ENCODE measurements at regions not wholly inside any gene's neighbourhood (a gene's known extent, or its start where the extent isn't known, plus 50 kb on each side); places are given as distances from the start of the nearest gene placed in this dataset.

- Histone ChIP-seq H3K4me1 (ENCODE audit: control insufficient read depth in 1 of 2, low read depth in 2 of 2) (peaks cover 8 to 14% of the 10 kb centered on the region in 2 donors), H3K27ac (no peak overlapping the region), H3K4me3 (no peak overlapping the region), H3K36me3 (no peaks in the 10 kb centered on the region), H3K9me3 (no peaks in the 10 kb centered on the region), H3K27me3 (replicated peaks; ENCODE audit: insufficient read depth) (no peaks in the 10 kb centered on the region)
- ATAC-seq (ENCODE audit: insufficient number of reproducible peaks, low FRiP score, low read depth) (no peak), DNase-seq (ENCODE audit: low spot score) (no peak)
- no peak for TF ChIP-seq CTCF (IDR thresholded peaks at IDR 0.05)
These were observed 574.0 kb downstream of the NTRK3 start for GRCh38 chr15:87682527-87682926.

DNA sequence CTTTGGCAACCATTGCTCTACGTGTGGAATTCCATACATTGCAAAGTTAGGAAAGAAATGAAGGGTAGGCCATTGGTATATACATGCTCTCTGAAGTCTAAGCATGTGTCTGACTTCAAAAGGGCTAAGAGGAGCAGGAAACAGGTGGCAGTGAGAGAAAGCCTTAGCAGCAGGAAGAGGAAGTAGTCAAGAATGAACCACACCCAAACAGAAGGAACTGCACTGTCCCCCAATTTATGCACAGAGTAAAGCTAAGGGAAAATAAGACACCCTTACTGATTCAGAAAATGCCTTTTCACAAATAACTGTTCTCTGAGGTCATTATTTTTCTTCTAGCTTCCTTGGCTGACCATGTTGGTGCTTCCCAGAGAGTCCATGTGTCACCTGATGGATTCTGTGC is 575.4 kb downstream of the NTRK3 start:
- Histone ChIP-seq H3K9me3 (no peaks in the 10 kb centered on the region), H3K4me3 (no peak overlapping the region), H3K27ac (no peak overlapping the region), H3K4me1 (ENCODE audit: control insufficient read depth in 1 of 2, low read depth in 2 of 2) (peaks cover 7 to 8% of the 10 kb centered on the region in 2 donors), H3K36me3 (no peaks in the 10 kb centered on the region), H3K27me3 (replicated peaks; ENCODE audit: insufficient read depth) (no peaks in the 10 kb centered on the region)
- TF ChIP-seq CTCF (IDR thresholded peaks at IDR 0.05): no peak
- no peak for ATAC-seq (ENCODE audit: insufficient number of reproducible peaks, low FRiP score, low read depth)
- no peak for DNase-seq (ENCODE audit: low spot score)

GRCh38 chr15:87680208-87680607 is 576.3 kb downstream of the NTRK3 start:
- Histone ChIP-seq H3K27ac (no peak overlapping the region), H3K36me3 (no peaks in the 10 kb centered on the region), H3K4me3 (no peak overlapping the region), H3K9me3 (no peaks in the 10 kb centered on the region), H3K4me1 (ENCODE audit: control insufficient read depth in 1 of 2, low read depth in 2 of 2) (peaks cover 7 to 8% of the 10 kb centered on the region in 2 donors), H3K27me3 (replicated peaks; ENCODE audit: insufficient read depth) (no peaks in the 10 kb centered on the region)
- TF ChIP-seq CTCF (IDR thresholded peaks at IDR 0.05): no peak
- ATAC-seq (ENCODE audit: insufficient number of reproducible peaks, low FRiP score, low read depth) (no peak), DNase-seq (ENCODE audit: low spot score) (no peak)

DNA sequence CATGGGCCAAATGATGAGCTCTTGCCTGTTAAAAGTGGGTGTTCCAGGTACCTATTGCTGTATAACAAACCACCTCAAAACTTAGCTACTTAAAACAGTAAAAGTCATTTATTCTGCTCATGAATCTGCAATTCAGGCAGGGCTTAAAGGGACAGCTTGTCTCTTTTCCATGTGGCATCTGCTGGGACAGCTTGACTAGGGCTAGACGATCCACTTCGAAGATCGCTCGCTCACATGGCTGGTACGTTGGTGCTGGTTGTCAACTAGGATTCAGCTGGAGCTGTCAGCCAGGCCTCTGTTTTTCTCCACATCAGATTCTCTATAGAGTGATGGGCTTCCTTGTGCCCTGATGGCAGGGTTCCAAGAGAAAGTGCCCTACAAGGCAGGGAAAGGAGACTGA is 581.3 kb downstream of the NTRK3 start:
- ATAC-seq (ENCODE audit: insufficient number of reproducible peaks, low FRiP score, low read depth): no peak
- Histone ChIP-seq H3K27ac (no peak overlapping the region), H3K4me1 (ENCODE audit: control insufficient read depth in 1 of 2, low read depth in 2 of 2) (peaks cover 4 to 5% of the 10 kb centered on the region in 2 donors), H3K27me3 (replicated peaks; ENCODE audit: insufficient read depth) (no peaks in the 10 kb centered on the region), H3K4me3 (no peak overlapping the region), H3K36me3 (no peaks in the 10 kb centered on the region), H3K9me3 (no peaks in the 10 kb centered on the region)
- no peak for DNase-seq (ENCODE audit: low spot score)
- no peak for TF ChIP-seq CTCF (IDR thresholded peaks at IDR 0.05)

- DNase-seq (ENCODE audit: low spot score) (no peak), ATAC-seq (ENCODE audit: insufficient number of reproducible peaks, low FRiP score, low read depth) (no peak)
- Histone ChIP-seq H3K36me3 (no peaks in the 10 kb centered on the region), H3K4me1 (ENCODE audit: control insufficient read depth in 1 of 2, low read depth in 2 of 2) (peaks cover 10 to 14% of the 10 kb centered on the region in 2 donors), H3K27ac (no peak overlapping the region), H3K4me3 (no peak overlapping the region), H3K9me3 (no peaks in the 10 kb centered on the region), H3K27me3 (replicated peaks; ENCODE audit: insufficient read depth) (no peaks in the 10 kb centered on the region)
- peak; percentile 60 for TF ChIP-seq CTCF (IDR thresholded peaks at IDR 0.05)
These were observed 583.9 kb downstream of the NTRK3 start for GRCh38 chr15:87672309-87673288.
